ENCODE measurements at regions not wholly inside any gene's neighbourhood (a gene's known extent, or its start where the extent isn't known, plus 50 kb on each side); places are given as distances from the start of the nearest gene placed in this dataset.

DNA sequence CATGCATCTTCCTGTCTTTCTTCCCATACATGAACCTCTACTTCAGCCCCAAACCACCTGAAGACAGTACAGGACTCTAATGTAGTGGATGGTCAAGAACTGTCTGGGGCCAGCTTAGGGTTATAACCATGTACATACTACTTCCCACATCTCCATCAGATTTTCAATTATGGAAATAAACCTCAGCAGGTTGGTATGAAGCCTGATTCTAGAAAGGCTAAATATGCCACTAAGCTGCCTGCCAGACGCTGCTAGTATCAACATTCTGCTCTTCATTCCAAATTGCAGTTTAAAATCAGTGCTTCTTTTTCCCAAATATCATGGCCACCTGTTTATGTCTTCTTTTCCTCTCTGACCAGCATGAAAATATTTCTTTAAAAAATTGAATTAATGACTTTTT lies 99.2 kb upstream of the ID4 start:
- TF ChIP-seq CTCF (IDR thresholded peaks at IDR 0.05; ENCODE audit: insufficient read depth, low read length, poor library complexity, severe bottlenecking) (no peak), EZH2phosphoT487 (conservative IDR thresholded peaks at IDR 0.05; ENCODE audit: low read length) (no peak)
